ENCODE measurements at regions not wholly inside any gene's neighbourhood (a gene's known extent, or its start where the extent isn't known, plus 50 kb on each side); places are given as distances from the start of the nearest gene placed in this dataset.
"Not testable (repeated sequence)": the region's sequence is repeated elsewhere in the genome, so short reads cannot be mapped to it uniquely, and the experiment has no call there.

- peak; percentile 78 for DNase-seq
Observed at GRCh38 chr15:30470601-30471365, 56.7 kb upstream of the GOLGA8R start.

- not testable (repeated sequence) for DNase-seq
Observed at GRCh38 chr15:30471366-30471749, 57.3 kb upstream of the GOLGA8R start.

GRCh38 chr15:30471817-30472551, 57.9 kb upstream of the GOLGA8R start:
- not testable (repeated sequence) for DNase-seq

GRCh38 chr15:30484887-30485286, 67.0 kb upstream of the GOLGA8Q start:
- DNase-seq, result not testable (repeated sequence)

- DNase-seq, result not testable (repeated sequence)
Observed at GRCh38 chr15:30489237-30489636, 62.6 kb upstream of the GOLGA8Q start.

- DNase-seq, result not testable (repeated sequence)
Observed at GRCh38 chr15:30490334-30490733, 61.5 kb upstream of the GOLGA8Q start.

- DNase-seq, result not testable (repeated sequence)
Observed at GRCh38 chr15:30493947-30494346, 57.9 kb upstream of the GOLGA8Q start.

GRCh38 chr15:30497275-30497674, 54.6 kb upstream of the GOLGA8Q start:
- not testable (repeated sequence) for DNase-seq

- not testable (repeated sequence) for DNase-seq
Observed at GRCh38 chr15:30499233-30499632, 52.6 kb upstream of the GOLGA8Q start.

GRCh38 chr15:30500511-30500910, 51.3 kb upstream of the GOLGA8Q start:
- not testable (repeated sequence) for DNase-seq

All from activated CD8-positive, alpha-beta memory T cell treated with anti-CD3 and anti-CD28 coated beads for 24 hours (primary cell).